Panc1 (cell line): ENCODE measurements at regions not wholly inside any gene's neighbourhood (a gene's known extent, or its start where the extent isn't known, plus 50 kb on each side); places are given as distances from the start of the nearest gene placed in this dataset.

Experiments used
- ATAC-seq: fragments of 200-7000 bp; cut with Tn5 transposase; 2 replicates; pipeline ENCODE4 v1.9.1; 2020; ENCODE audit warnings: mild to moderate bottlenecking, moderate library complexity
- BruUV-seq: library from RNA; stranded (reverse); fragments of 400-500 nt; replicated peaks from 2 replicates; lab custom pipeline; 2021; lab: Mats Ljungman, UMichigan
- CTCF ChIA-PET: fragments of 300-600 bp; sonication (Branson Sonifier 250); formaldehyde crosslinking; loops from one replicate; lab custom pipeline; 2022; ENCODE audit warnings: antibody characterized with exemption; lab: Charles Lee
- POLR2A ChIA-PET: fragments of 300-600 bp; sonication (Branson Sonifier 250); formaldehyde crosslinking; loops from one replicate; lab custom pipeline; 2022; ENCODE audit warnings: antibody characterized with exemption; lab: Charles Lee
- DNase-seq: peaks from one replicate; pipeline ENCODE4 v3.0.0-alpha.2; 2010; ENCODE audit warnings: low read depth, low spot score
- H3K27ac ChIP-seq: 2 replicates; pipeline ENCODE4 v1.5.1; 2011; ENCODE audit warnings: mild to moderate bottlenecking, low read length, inconsistent platforms
- H3K27me3 ChIP-seq: fragments of 200-500 bp; sonication (Bioruptor generic); 2 replicates; pipeline ENCODE4 v1.6.0; 2014; ENCODE audit warnings: low read length, inconsistent platforms; ENCODE audit not compliant: control insufficient read depth, insufficient read depth
- H3K36me3 ChIP-seq: fragments of 200-500 bp; sonication (Bioruptor generic); 2 replicates; pipeline ENCODE4 v1.5.1; 2014; ENCODE audit warnings: inconsistent platforms, mild to moderate bottlenecking, low read length, moderate library complexity; ENCODE audit not compliant: control insufficient read depth, insufficient read depth
- H3K4me1 ChIP-seq: 2 replicates; pipeline ENCODE4 v1.5.1; 2011; ENCODE audit warnings: inconsistent platforms, mild to moderate bottlenecking, low read length, moderate library complexity; ENCODE audit not compliant: control insufficient read depth, insufficient read depth
- H3K4me3 ChIP-seq, 2 experiments: 2 replicates each; pipeline ENCODE4 v1.5.1; 2011 to 2012; ENCODE audit warnings: low read depth in 2 of 2, low read length in 2 of 2, mild to moderate bottlenecking in 2 of 2, inconsistent platforms in 1 of 2, moderate library complexity in 1 of 2
- H3K9me3 ChIP-seq: fragments of 200-500 bp; sonication (Bioruptor generic); 2 replicates; pipeline ENCODE4 v1.5.1; 2014; ENCODE audit warnings: low read depth, mild to moderate bottlenecking, inconsistent platforms, low read length, moderate library complexity; ENCODE audit not compliant: control insufficient read depth, insufficient read depth
- POLR2AphosphoS5 ChIP-seq: IDR thresholded peaks from 2 replicates; pipeline ENCODE4 v1.6.1; 2012; ENCODE audit warnings: mild to moderate bottlenecking, low read depth, low read length, moderate library complexity
- SIN3A ChIP-seq: IDR thresholded peaks from 2 replicates; pipeline ENCODE4 v1.6.1; 2012; ENCODE audit warnings: low read depth, mild to moderate bottlenecking, low read length, moderate library complexity, borderline replicate concordance; ENCODE audit not compliant: insufficient read depth
- TCF7L2 ChIP-seq: IDR thresholded peaks from 2 replicates; pipeline ENCODE4 v1.6.1; 2011; ENCODE audit warnings: mild to moderate bottlenecking, low read depth, low read length, inconsistent platforms
- in situ Hi-C: cut with HindIII; loops from 2 replicates; pipeline ENCODE4 v1.10.0; 2016; ENCODE audit warnings: low sequenced_read_pairs, low pct_unique_long_range_greater_than_20kb
- intact Hi-C: fragments of 100-400 bp; cut with micrococcal nuclease; formaldehyde crosslinking; loops from one replicate; pipeline ENCODE4 v1.10.0; 2022; ENCODE audit not compliant: unreplicated experiment
- TF ChIP-seq, protein P1 (sequence below): fragments of 450-650 bp; IDR thresholded peaks from 2 replicates; pipeline ENCODE4 v1.5.1; 2017; ENCODE audit warnings: mild to moderate bottlenecking
- TF ChIP-seq, protein P2 (sequence below), 2 experiments: IDR thresholded peaks; 2 replicates each; pipeline ENCODE4 v1.6.1; 2011 to 2012; ENCODE audit warnings: low read depth in 2 of 2, control low read depth in 1 of 2, low read length in 1 of 2, mild to moderate bottlenecking in 1 of 2, moderate library complexity in 1 of 2; ENCODE audit not compliant: insufficient read depth in 1 of 2

DNA sequence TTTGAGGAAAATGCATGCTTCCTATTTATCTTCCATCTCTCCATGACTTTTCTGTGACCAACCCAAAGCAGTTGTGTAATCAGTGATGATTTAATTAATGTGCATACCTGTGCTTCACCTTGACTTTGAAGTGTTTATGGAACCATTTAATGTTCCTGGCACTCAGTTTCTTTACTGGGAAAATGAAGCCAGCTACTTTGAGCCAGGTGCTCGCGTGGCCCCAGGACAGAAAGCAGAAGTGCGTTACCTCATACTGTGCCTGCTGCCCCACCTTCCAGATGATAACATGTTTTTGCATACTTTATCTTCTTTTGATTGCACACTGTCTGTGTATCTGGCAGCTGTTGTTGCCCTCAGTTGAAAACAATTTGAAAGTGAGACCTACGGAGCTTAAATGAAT lies 61.3 kb downstream of the PMAIP1 start:
- in situ Hi-C loops: no loop called here
- Histone ChIP-seq H3K4me1 (no peaks in the 10 kb centered on the region), H3K4me3 (no peak overlapping the region), H3K9me3 (no peaks in the 10 kb centered on the region), H3K36me3 (no peaks in the 10 kb centered on the region), H3K27ac (no peak overlapping the region), H3K27me3 (no peaks in the 10 kb centered on the region)
- BruUV-seq: no TSS peak
- ATAC-seq: no peak
- TF ChIP-seq, protein P1, sequence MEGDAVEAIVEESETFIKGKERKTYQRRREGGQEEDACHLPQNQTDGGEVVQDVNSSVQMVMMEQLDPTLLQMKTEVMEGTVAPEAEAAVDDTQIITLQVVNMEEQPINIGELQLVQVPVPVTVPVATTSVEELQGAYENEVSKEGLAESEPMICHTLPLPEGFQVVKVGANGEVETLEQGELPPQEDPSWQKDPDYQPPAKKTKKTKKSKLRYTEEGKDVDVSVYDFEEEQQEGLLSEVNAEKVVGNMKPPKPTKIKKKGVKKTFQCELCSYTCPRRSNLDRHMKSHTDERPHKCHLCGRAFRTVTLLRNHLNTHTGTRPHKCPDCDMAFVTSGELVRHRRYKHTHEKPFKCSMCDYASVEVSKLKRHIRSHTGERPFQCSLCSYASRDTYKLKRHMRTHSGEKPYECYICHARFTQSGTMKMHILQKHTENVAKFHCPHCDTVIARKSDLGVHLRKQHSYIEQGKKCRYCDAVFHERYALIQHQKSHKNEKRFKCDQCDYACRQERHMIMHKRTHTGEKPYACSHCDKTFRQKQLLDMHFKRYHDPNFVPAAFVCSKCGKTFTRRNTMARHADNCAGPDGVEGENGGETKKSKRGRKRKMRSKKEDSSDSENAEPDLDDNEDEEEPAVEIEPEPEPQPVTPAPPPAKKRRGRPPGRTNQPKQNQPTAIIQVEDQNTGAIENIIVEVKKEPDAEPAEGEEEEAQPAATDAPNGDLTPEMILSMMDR: no peak
- TF ChIP-seq POLR2AphosphoS5: no peak
- TF ChIP-seq, protein P2, sequence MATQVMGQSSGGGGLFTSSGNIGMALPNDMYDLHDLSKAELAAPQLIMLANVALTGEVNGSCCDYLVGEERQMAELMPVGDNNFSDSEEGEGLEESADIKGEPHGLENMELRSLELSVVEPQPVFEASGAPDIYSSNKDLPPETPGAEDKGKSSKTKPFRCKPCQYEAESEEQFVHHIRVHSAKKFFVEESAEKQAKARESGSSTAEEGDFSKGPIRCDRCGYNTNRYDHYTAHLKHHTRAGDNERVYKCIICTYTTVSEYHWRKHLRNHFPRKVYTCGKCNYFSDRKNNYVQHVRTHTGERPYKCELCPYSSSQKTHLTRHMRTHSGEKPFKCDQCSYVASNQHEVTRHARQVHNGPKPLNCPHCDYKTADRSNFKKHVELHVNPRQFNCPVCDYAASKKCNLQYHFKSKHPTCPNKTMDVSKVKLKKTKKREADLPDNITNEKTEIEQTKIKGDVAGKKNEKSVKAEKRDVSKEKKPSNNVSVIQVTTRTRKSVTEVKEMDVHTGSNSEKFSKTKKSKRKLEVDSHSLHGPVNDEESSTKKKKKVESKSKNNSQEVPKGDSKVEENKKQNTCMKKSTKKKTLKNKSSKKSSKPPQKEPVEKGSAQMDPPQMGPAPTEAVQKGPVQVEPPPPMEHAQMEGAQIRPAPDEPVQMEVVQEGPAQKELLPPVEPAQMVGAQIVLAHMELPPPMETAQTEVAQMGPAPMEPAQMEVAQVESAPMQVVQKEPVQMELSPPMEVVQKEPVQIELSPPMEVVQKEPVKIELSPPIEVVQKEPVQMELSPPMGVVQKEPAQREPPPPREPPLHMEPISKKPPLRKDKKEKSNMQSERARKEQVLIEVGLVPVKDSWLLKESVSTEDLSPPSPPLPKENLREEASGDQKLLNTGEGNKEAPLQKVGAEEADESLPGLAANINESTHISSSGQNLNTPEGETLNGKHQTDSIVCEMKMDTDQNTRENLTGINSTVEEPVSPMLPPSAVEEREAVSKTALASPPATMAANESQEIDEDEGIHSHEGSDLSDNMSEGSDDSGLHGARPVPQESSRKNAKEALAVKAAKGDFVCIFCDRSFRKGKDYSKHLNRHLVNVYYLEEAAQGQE (IDR thresholded peaks at IDR 0.05; ENCODE audit: insufficient read depth in 1 of 2, low read depth in 2 of 2, low read length in 1 of 2): no peak
- intact Hi-C loops: no loop called here
- no peak for DNase-seq
- CTCF ChIA-PET: no interaction called here
- POLR2A ChIA-PET: no interaction called here

DNA sequence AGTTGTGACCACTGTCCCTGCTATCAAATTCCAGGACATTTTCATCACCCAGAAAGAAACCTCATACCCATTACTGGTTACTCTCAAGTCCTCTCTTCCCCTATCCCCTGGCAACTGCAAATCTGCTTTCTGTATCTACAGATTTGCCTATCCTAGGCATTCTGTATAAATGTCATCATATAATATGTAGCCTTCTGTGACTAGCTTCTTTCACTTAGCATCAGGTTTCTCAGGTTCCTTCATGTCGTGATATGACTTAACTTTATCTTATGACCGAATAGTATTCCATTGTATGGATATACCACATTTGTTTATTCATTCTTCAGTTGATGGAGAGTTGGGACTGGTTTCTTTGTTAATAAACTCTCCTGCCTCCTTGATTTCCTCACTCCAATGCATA lies 60.5 kb downstream of the PMAIP1 start:
- H3K27ac ChIP-seq: no peak overlapping the region
- no peaks in the 10 kb centered on the region for H3K9me3 ChIP-seq
- H3K36me3 ChIP-seq: no peaks in the 10 kb centered on the region
- no peak overlapping the region for H3K4me3 ChIP-seq
- ChIA-PET CTCF (no interaction called here), POLR2A (no interaction called here)
- no TSS peak for BruUV-seq
- DNase-seq (no peak), ATAC-seq (no peak)
- TF ChIP-seq, protein P1: no peak
- TF ChIP-seq SIN3A: no peak
- TF ChIP-seq TCF7L2: no peak
- intact Hi-C loops (no loop called here), in situ Hi-C loops (no loop called here)
- H3K4me1 ChIP-seq: no peaks in the 10 kb centered on the region
- no peaks in the 10 kb centered on the region for H3K27me3 ChIP-seq

DNA sequence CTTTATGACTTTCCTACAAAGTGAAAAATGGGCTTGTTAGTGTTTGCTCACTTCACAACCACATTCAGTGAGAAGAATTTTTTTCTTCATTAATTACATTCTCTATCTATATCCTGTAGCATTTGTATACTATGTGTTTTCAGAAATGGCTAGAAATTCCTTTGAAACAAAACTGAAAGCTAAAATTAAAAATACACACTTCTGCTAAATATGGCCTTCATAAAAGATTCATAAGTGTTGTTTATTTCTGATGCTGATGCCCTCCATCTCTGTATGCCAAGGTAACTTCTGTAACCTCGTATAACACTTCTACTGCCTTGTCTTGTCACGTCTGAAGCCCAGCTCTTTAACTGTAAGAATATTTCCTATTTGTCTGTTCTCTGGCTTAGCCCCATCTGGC lies 59.8 kb downstream of the PMAIP1 start:
- in situ Hi-C loops (no loop called here), intact Hi-C loops (loop anchor here (10.0 kb wide), 1 partner anchor 125 kb away; no protein-coding TSS in a partner anchor)
- Histone ChIP-seq H3K4me1 (no peaks in the 10 kb centered on the region), H3K4me3 (no peak overlapping the region), H3K36me3 (no peaks in the 10 kb centered on the region), H3K27ac (no peak overlapping the region), H3K9me3 (no peaks in the 10 kb centered on the region), H3K27me3 (no peaks in the 10 kb centered on the region)
- CTCF ChIA-PET: no interaction called here
- TF ChIP-seq SIN3A (no peak), POLR2AphosphoS5 (no peak), TCF7L2 (no peak)
- TF ChIP-seq, protein P2 (IDR thresholded peaks at IDR 0.05; ENCODE audit: insufficient read depth in 1 of 2, low read depth in 2 of 2, low read length in 1 of 2): no peak
- TF ChIP-seq, protein P1: no peak
- POLR2A ChIA-PET: no interaction called here
- BruUV-seq: no TSS peak
- DNase-seq: no peak
- ATAC-seq: no peak
